ENCODE measurements at regions not wholly inside any gene's neighbourhood (a gene's known extent, or its start where the extent isn't known, plus 50 kb on each side); places are given as distances from the start of the nearest gene placed in this dataset.

- no peak for DNase-seq
Observed at GRCh38 chr18:6659963-6660725, 69.4 kb upstream of the ARHGAP28 start.

GRCh38 chr18:6661692-6662415 lies 67.7 kb upstream of the ARHGAP28 start:
- no peak for DNase-seq

GRCh38 chr18:6666012-6666685 lies 63.4 kb upstream of the ARHGAP28 start:
- no peak for DNase-seq

- DNase-seq: no peak
Observed at GRCh38 chr18:6668836-6669235, 60.7 kb upstream of the ARHGAP28 start.

GRCh38 chr18:6672821-6673308 lies 56.7 kb upstream of the ARHGAP28 start:
- DNase-seq: no peak

- DNase-seq: no peak
Observed at GRCh38 chr18:6677086-6677485, 52.4 kb upstream of the ARHGAP28 start.

GRCh38 chr18:6679201-6679600 lies 50.3 kb upstream of the ARHGAP28 start:
- DNase-seq: no peak

All from T1000 (cell line).